DND-41 (cell line): ENCODE measurements at regions not wholly inside any gene's neighbourhood (a gene's known extent, or its start where the extent isn't known, plus 50 kb on each side); places are given as distances from the start of the nearest gene placed in this dataset.

Source experiments
- EZH2 ChIP-seq: IDR thresholded peaks from 3 replicates; pipeline ENCODE4 v1.6.1; 2012; ENCODE audit warnings: borderline replicate concordance, low read depth, mild to moderate bottlenecking, moderate library complexity, low read length, inconsistent platforms; ENCODE audit not compliant: severe bottlenecking
- TF ChIP-seq, protein P1 (sequence below): IDR thresholded peaks from 2 replicates; pipeline ENCODE4 v1.5.1; 2012; ENCODE audit warnings: borderline replicate concordance, low read length, moderate library complexity, mild to moderate bottlenecking; ENCODE audit not compliant: poor library complexity, severe bottlenecking; ENCODE audit errors: extremely low read depth

DNA sequence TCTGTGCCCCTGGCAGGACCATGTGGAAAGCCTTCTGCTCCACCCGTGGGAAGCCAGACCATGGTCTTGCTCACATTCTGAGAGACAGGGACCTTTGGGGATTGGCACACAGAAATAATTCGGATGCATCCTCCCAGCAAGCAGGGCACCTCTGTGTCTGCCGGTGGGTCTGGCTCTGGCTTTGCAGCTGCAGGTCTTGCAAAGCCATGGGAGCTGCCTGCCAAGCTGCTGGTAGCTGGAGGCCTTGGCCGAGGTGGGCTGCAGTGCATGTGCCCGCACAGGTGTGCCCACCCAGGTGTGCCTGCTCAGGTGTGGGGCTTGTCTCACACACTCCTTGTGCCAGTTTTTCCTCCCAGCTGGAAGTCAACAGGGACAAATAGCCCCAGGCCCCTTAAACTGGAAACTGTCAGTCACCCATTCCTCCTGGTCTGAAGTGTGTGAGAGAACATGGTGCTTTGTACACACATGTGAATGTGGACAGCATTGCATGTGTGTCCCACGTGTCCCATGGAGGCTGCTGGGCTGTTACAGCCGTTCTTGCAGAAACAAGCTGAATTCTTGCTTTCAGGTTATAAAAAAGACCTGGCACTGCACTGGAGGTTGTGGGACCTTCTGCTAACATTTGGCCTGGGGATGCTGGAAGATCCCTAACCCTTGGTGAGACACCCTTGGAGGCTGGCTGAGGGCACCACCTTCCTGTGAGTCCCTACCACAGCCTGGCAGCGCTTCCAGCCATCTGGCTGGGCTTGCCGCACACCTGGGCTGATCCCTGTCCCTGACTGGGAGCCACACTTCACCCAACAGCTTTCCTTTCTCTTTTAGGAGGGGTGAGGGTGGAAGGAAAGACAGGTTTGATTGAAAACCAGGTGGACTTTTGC, 54.9 kb upstream of the SMOC2 start:
- no peak for TF ChIP-seq EZH2
- TF ChIP-seq, protein P1, sequence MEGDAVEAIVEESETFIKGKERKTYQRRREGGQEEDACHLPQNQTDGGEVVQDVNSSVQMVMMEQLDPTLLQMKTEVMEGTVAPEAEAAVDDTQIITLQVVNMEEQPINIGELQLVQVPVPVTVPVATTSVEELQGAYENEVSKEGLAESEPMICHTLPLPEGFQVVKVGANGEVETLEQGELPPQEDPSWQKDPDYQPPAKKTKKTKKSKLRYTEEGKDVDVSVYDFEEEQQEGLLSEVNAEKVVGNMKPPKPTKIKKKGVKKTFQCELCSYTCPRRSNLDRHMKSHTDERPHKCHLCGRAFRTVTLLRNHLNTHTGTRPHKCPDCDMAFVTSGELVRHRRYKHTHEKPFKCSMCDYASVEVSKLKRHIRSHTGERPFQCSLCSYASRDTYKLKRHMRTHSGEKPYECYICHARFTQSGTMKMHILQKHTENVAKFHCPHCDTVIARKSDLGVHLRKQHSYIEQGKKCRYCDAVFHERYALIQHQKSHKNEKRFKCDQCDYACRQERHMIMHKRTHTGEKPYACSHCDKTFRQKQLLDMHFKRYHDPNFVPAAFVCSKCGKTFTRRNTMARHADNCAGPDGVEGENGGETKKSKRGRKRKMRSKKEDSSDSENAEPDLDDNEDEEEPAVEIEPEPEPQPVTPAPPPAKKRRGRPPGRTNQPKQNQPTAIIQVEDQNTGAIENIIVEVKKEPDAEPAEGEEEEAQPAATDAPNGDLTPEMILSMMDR, result no peak
